Esophagus squamous epithelium (tissue), 5 donors: ENCODE measurements at regions not wholly inside any gene's neighbourhood (a gene's known extent, or its start where the extent isn't known, plus 50 kb on each side); places are given as distances from the start of the nearest gene placed in this dataset.

Source experiments
- DNase-seq: peaks from one replicate; lab custom pipeline; 2025; lab: John Stamatoyannopoulos, UW
- H3K27ac ChIP-seq, 4 donors: fragments of 200-600 bp; sonication (generic); one replicate each; pipeline ENCODE4 v1.5.1; 2016 to 2019; ENCODE audit warnings: mild to moderate bottlenecking in 1 of 4
- H3K27me3 ChIP-seq, 4 donors: fragments of 200-600 bp; sonication (generic); 1 replicate in 3 of 4; 2 replicates in 1 of 4; pipeline versions ENCODE4 v1.5.1 to v1.6.0; 2017 to 2021; ENCODE audit warnings: antibody characterized with exemption in 1 of 4
- H3K36me3 ChIP-seq, 3 donors: fragments of 200-600 bp; sonication (generic); one replicate each; pipeline ENCODE4 v1.5.1; 2016 to 2019
- H3K4me1 ChIP-seq, 3 donors: fragments of 200-600 bp; sonication (generic); one replicate each; pipeline ENCODE4 v1.5.1; 2017 to 2019
- H3K4me3 ChIP-seq, 4 donors: fragments of 200-600 bp; sonication (generic); 1 replicate in 3 of 4; 2 replicates in 1 of 4; pipeline ENCODE4 v1.5.1; 2016 to 2019; ENCODE audit warnings: mild to moderate bottlenecking in 2 of 4, moderate library complexity in 1 of 4
- H3K9me3 ChIP-seq, 3 donors: fragments of 200-600 bp; sonication (generic); one replicate each; pipeline ENCODE4 v1.5.1; 2016 to 2019
- CTCF ChIP-seq, 6 experiments: fragments of 450-650 bp in 4 of 6; fragments of 200-600 bp in 2 of 6; sonication (generic) in 2 of 6; IDR thresholded peaks; one replicate each; pipeline ENCODE4 v1.5.1; 2016 to 2019; ENCODE audit warnings: antibody characterized with exemption in 6 of 6, mild to moderate bottlenecking in 4 of 6, moderate library complexity in 4 of 6
- POLR2A ChIP-seq, 4 donors: fragments of 450-650 bp; IDR thresholded peaks; one replicate each; pipeline ENCODE4 v1.6.1; 2017; ENCODE audit warnings: antibody characterized with exemption in 4 of 4, mild to moderate bottlenecking in 4 of 4, moderate library complexity in 3 of 4
- WGBS, 2 donors: methylation state at CpG; one replicate each; pipeline ENCODE4 v1.1.5; 2018; 5-methylcytosine and 5-hydroxymethylcytosine counted together
- intact Hi-C: fragments of 100-400 bp; cut with DNase I; formaldehyde crosslinking; loops from one replicate; pipeline ENCODE4 v1.15.0; 2022
- donor health status: DM: yes; HTN: yes; CAD: no.

- peaks cover 0 to 5% (median 0%) of the 10 kb centered on the region in 4 donors for H3K27me3 ChIP-seq
- H3K36me3 ChIP-seq, result no peaks in the 10 kb centered on the region
- intact Hi-C loops, result no loop called here
- no peak overlapping the region for H3K27ac ChIP-seq
- DNase-seq, result no peak
- no peak for TF ChIP-seq CTCF (IDR thresholded peaks at IDR 0.05)
- no peak for TF ChIP-seq POLR2A (IDR thresholded peaks at IDR 0.05)
- no peak overlapping the region for H3K4me3 ChIP-seq
- WGBS, 2 donors, result 86 to 88% methylated on average over 5 of the region's 5 CpGs
- H3K9me3 ChIP-seq, result no peaks in the 10 kb centered on the region
- H3K4me1 ChIP-seq, result peaks cover 0 to 5% (median 0%) of the 10 kb centered on the region in 3 donors
Observed at GRCh38 chr12:5236022-5236640, 192.5 kb downstream of the KCNA5 start.

DNA sequence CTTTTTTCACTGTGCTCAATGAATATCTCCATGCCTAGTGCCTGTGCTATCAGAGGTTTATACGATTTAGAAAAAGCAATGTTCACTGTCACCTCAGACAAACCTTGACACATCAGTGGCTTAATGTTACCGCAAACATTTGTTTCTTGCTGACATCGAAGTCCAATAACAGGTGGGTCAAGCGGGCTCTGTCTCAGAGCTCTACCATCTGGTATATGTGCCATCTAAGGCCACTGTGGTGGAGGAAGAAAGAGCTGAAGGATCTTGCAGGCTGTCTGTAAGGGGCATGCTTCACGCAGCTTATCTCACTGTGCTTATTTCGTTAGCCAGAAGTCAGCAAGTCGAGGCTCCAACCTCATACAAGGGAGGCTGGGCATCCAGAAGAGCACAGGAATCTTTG is 189.5 kb upstream of the NTF3 start:
- 72 to 74% methylated on average over 7 of the region's 7 CpGs for WGBS, 2 donors

GRCh38 chr12:5243014-5243413 is 188.9 kb upstream of the NTF3 start:
- no peak overlapping the region for H3K4me3 ChIP-seq
- 79 to 95% methylated on average over 4 of the region's 4 CpGs for WGBS, 2 donors
- H3K36me3 ChIP-seq, result no peaks in the 10 kb centered on the region
- no peak for DNase-seq
- no peaks in the 10 kb centered on the region for H3K27me3 ChIP-seq
- intact Hi-C loops, result no loop called here
- H3K9me3 ChIP-seq, result no peaks in the 10 kb centered on the region
- H3K4me1 ChIP-seq, result peaks cover 0 to 4% (median 0%) of the 10 kb centered on the region in 3 donors
- H3K27ac ChIP-seq, result no peak overlapping the region
- TF ChIP-seq CTCF (IDR thresholded peaks at IDR 0.05) (no peak), POLR2A (IDR thresholded peaks at IDR 0.05) (no peak)

More for the DNA sequence above, 189.5 kb upstream of the NTF3 start:
- Histone ChIP-seq H3K4me3 (no peak overlapping the region), H3K27me3 (no peaks in the 10 kb centered on the region), H3K4me1 (peaks cover 0 to 4% (median 0%) of the 10 kb centered on the region in 3 donors), H3K9me3 (no peaks in the 10 kb centered on the region), H3K36me3 (no peaks in the 10 kb centered on the region), H3K27ac (no peak overlapping the region)
- no peak for TF ChIP-seq CTCF (IDR thresholded peaks at IDR 0.05)
- TF ChIP-seq POLR2A (IDR thresholded peaks at IDR 0.05), result no peak
- intact Hi-C loops, result no loop called here
- DNase-seq, result no peak

DNA sequence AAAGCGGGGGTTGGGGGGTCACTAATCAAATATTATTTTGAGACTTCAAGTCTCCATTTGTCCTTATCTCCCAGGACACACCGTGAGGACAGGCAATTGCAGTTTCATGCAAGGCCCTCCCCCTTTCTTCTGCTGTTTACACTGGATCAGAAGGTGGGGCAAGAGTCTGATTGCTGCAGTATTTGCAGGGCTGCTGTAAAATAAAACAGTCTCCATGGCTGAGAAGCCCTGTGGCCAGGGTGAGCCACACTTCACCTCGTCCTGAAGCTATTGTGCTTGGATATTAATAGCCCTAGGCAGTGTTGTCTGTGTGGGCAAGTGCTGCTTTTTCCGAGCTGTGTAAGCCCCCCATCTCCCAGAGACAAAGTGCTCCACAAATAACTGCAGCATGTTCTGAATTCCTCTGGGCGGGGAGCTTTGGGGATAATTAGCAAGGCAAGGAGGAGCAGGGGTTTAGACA is 187.4 kb upstream of the NTF3 start:
- H3K36me3 ChIP-seq, result no peaks in the 10 kb centered on the region
- DNase-seq, result no peak
- TF ChIP-seq POLR2A (IDR thresholded peaks at IDR 0.05) (no peak), CTCF (IDR thresholded peaks at IDR 0.05) (no peak)

DNA sequence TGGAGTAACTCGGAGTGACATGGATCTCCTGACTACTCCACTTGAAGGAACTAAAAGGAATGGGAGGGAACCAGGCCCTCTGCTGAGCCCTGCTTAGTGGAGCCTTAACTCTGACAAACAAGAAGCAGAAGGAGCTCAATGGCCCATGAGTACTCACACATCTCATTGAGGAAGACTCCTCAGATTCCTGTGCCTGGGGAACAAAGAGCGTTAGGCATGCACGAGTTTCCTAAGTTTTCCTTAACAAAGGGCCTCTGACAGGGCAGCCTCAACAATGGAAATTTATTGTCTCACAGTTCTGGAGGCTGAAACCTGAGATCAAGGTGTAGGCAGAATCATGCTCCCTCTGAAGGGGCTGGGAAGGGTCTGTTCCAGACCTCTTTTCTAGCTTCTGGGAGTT is 185.7 kb upstream of the NTF3 start:
- Histone ChIP-seq H3K9me3 (no peaks in the 10 kb centered on the region), H3K4me1 (peaks cover 0 to 4% (median 0%) of the 10 kb centered on the region in 3 donors)
- intact Hi-C loops, result no loop called here

More for the DNA sequence above, 187.4 kb upstream of the NTF3 start:
- H3K4me1 ChIP-seq, result peaks cover 0 to 4% (median 0%) of the 10 kb centered on the region in 3 donors
- H3K27me3 ChIP-seq, result no peaks in the 10 kb centered on the region
- no peaks in the 10 kb centered on the region for H3K9me3 ChIP-seq
- no peak overlapping the region for H3K4me3 ChIP-seq
- H3K27ac ChIP-seq, result no peak overlapping the region
- WGBS, 2 donors, result 31 to 56% methylated on average over 5 of the region's 5 CpGs
- intact Hi-C loops, result no loop called here

More for the DNA sequence above, 185.7 kb upstream of the NTF3 start:
- Histone ChIP-seq H3K27ac (no peak overlapping the region), H3K36me3 (no peaks in the 10 kb centered on the region), H3K27me3 (no peaks in the 10 kb centered on the region), H3K4me3 (no peak overlapping the region)
- DNase-seq, result no peak
- WGBS, 2 donors, result 78 to 90% methylated on average over 2 to 3 of the region's 3 CpGs
- TF ChIP-seq CTCF (IDR thresholded peaks at IDR 0.05) (no peak), POLR2A (IDR thresholded peaks at IDR 0.05) (no peak)
